ENCODE measurements at regions not wholly inside any gene's neighbourhood (a gene's known extent, or its start where the extent isn't known, plus 50 kb on each side); places are given as distances from the start of the nearest gene placed in this dataset.

DNA sequence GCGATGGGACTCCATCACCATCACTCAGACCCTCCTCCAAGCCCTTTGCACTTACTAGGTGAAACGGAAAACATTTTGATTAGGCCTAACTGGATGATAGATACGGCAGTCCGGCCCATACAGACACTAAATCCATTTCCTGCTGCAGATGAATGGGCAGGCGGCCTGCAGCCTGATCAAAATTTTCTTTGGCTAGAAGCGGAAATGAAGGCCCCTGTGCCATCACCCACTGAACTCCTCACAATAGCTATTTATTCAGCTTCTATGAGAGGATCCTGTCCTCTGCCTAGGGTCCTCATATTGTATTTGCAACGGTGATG lies 200.5 kb downstream of the OMA1 start:
- H3K9me3 ChIP-seq (ENCODE audit: control insufficient read depth in 4 of 4, low read length in 3 of 4) = no peaks in the 10 kb centered on the region
- no peak overlapping the region for H3K9ac ChIP-seq (ENCODE audit: low read depth in 1 of 2, low read length in 2 of 2)
- no peak for DNase-seq (ENCODE audit: low spot score)
- no peaks in the 10 kb centered on the region for H3K27me3 ChIP-seq (ENCODE audit: control insufficient read depth in 4 of 4, insufficient read depth in 4 of 4, low read length in 3 of 4)
- TF ChIP-seq NR2F2 (IDR thresholded peaks at IDR 0.05) (no peak), FOXA1 (IDR thresholded peaks at IDR 0.05) (no peak), FOXA2 (IDR thresholded peaks at IDR 0.05) (no peak), HNF4A (conservative IDR thresholded peaks at IDR 0.05) (no peak), RAD21 (IDR thresholded peaks at IDR 0.05) (no peak)
- TF ChIP-seq, protein P1, sequence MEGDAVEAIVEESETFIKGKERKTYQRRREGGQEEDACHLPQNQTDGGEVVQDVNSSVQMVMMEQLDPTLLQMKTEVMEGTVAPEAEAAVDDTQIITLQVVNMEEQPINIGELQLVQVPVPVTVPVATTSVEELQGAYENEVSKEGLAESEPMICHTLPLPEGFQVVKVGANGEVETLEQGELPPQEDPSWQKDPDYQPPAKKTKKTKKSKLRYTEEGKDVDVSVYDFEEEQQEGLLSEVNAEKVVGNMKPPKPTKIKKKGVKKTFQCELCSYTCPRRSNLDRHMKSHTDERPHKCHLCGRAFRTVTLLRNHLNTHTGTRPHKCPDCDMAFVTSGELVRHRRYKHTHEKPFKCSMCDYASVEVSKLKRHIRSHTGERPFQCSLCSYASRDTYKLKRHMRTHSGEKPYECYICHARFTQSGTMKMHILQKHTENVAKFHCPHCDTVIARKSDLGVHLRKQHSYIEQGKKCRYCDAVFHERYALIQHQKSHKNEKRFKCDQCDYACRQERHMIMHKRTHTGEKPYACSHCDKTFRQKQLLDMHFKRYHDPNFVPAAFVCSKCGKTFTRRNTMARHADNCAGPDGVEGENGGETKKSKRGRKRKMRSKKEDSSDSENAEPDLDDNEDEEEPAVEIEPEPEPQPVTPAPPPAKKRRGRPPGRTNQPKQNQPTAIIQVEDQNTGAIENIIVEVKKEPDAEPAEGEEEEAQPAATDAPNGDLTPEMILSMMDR (IDR thresholded peaks at IDR 0.05; ENCODE audit: low read depth, low read length, missing input control) = no peak
- WGBS = 83% methylated on average over 7 of the region's 7 CpGs
- no peak overlapping the region for H3K4me3 ChIP-seq (ENCODE audit: low read depth in 1 of 3, low read length in 3 of 3)
- H3K27ac ChIP-seq (ENCODE audit: low read depth in 1 of 2, low read length in 2 of 2) = no peak overlapping the region
- peaks cover 0 to 9% (median 0%) of the 10 kb centered on the region in 4 donors for H3K4me1 ChIP-seq (ENCODE audit: control insufficient read depth in 4 of 4, insufficient read depth in 4 of 4, low read length in 3 of 4)
- H3K36me3 ChIP-seq (ENCODE audit: control insufficient read depth in 4 of 4, insufficient read depth in 3 of 4, low read depth in 1 of 4, low read length in 3 of 4) = no peaks in the 10 kb centered on the region

DNA sequence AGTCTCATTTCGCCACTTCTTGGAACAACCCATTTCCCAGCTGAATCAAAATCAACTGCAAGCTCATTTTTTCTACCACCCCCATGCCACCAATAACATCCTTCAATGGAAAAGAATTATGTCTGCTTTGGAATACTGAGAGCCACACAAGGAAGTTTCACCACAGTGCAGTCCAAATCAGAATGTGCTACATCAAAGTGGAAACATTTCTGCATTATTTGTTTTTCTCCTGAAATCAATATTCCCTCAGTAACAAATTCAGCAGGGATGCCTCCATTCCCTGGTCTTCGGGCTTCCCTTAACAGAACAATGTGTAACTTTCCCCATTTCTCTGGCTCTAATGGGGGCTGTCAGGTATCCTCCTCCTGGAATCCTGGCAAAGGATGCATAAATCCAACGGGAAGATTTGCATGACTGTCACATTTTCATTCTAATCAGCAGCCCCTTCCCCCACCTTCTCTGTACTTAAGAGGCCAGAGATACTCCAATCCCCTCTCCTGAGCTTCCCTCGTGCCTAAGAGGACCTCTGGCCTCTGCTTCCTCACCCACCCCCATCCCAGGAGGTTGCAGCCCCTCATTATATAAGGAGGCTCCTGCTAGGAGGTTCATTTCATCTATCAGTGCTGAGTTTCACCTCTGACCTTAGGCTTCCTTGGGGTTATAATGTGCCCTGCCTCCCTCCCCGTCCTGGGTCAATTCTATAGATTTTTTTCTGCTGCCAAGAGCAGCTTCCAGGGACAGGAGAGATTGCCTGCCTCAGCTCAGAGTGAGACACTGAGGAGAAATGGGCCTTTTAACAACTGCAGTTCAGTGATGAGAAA lies 201.1 kb downstream of the OMA1 start:
- no peak overlapping the region for H3K4me3 ChIP-seq (ENCODE audit: low read depth in 1 of 3, low read length in 3 of 3)
- DNase-seq (ENCODE audit: low spot score) = no peak
- H3K9ac ChIP-seq (ENCODE audit: low read depth in 1 of 2, low read length in 2 of 2) = no peak overlapping the region
- TF ChIP-seq HNF4A (conservative IDR thresholded peaks at IDR 0.05) (peak; percentile 15 to 51), RAD21 (IDR thresholded peaks at IDR 0.05) (peak in 1 of 2 donors; percentile 44), SP1 (IDR thresholded peaks at IDR 0.05) (peak; percentile 12), FOXA2 (IDR thresholded peaks at IDR 0.05) (no peak)
- H3K27ac ChIP-seq (ENCODE audit: low read depth in 1 of 2, low read length in 2 of 2) = no peak overlapping the region
- no peaks in the 10 kb centered on the region for H3K9me3 ChIP-seq (ENCODE audit: control insufficient read depth in 4 of 4, low read length in 3 of 4)
- no peaks in the 10 kb centered on the region for H3K36me3 ChIP-seq (ENCODE audit: control insufficient read depth in 4 of 4, insufficient read depth in 3 of 4, low read depth in 1 of 4, low read length in 3 of 4)
- WGBS = 50% methylated on average over 5 of the region's 5 CpGs
- H3K4me1 ChIP-seq (ENCODE audit: control insufficient read depth in 4 of 4, insufficient read depth in 4 of 4, low read length in 3 of 4) = peaks cover 0 to 9% (median 0%) of the 10 kb centered on the region in 4 donors
- no peaks in the 10 kb centered on the region for H3K27me3 ChIP-seq (ENCODE audit: control insufficient read depth in 4 of 4, insufficient read depth in 4 of 4, low read length in 3 of 4)

DNA sequence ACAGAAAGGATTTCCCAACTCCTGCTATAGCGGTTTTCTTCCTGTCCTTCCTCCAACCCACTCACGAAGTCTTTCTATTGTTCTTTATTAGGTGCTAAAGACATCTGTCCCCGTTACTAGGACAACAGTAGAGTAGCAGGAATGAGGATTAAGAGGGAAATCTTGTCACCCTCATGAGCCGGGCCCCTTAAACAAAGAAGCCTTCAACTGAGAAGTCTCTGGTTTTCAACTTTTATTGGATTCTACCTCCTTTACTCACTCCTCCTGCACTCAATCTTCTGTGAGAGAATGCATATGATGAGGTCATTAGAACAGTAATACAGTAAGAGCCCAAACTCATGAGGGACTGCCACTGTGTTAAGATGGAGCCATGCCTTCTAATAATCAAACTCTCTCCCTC lies 206.3 kb downstream of the OMA1 start:
- Histone ChIP-seq H3K9ac (ENCODE audit: low read depth in 1 of 2, low read length in 2 of 2) (no peak overlapping the region), H3K27ac (ENCODE audit: low read depth in 1 of 2, low read length in 2 of 2) (no peak overlapping the region), H3K36me3 (ENCODE audit: control insufficient read depth in 4 of 4, insufficient read depth in 3 of 4, low read depth in 1 of 4, low read length in 3 of 4) (no peaks in the 10 kb centered on the region), H3K9me3 (ENCODE audit: control insufficient read depth in 4 of 4, low read length in 3 of 4) (no peaks in the 10 kb centered on the region), H3K4me3 (ENCODE audit: low read depth in 1 of 3, low read length in 3 of 3) (no peak overlapping the region), H3K4me1 (ENCODE audit: control insufficient read depth in 4 of 4, insufficient read depth in 4 of 4, low read length in 3 of 4) (peaks cover 0 to 4% (median 0%) of the 10 kb centered on the region in 4 donors), H3K27me3 (ENCODE audit: control insufficient read depth in 4 of 4, insufficient read depth in 4 of 4, low read length in 3 of 4) (no peaks in the 10 kb centered on the region)
- WGBS = 89% methylated on average over 4 of the region's 4 CpGs
- no peak for DNase-seq (ENCODE audit: low spot score)
- TF ChIP-seq HNF4A (conservative IDR thresholded peaks at IDR 0.05) (no peak), TAF1 (conservative IDR thresholded peaks at IDR 0.05) (no peak), EGR1 (IDR thresholded peaks at IDR 0.05; ENCODE audit: low read depth in 2 of 2) (no peak), FOXA2 (IDR thresholded peaks at IDR 0.05) (no peak), NR2F2 (IDR thresholded peaks at IDR 0.05) (no peak), HNF4G (IDR thresholded peaks at IDR 0.05) (no peak), SP1 (IDR thresholded peaks at IDR 0.05) (no peak)
- TF ChIP-seq, protein P2, sequence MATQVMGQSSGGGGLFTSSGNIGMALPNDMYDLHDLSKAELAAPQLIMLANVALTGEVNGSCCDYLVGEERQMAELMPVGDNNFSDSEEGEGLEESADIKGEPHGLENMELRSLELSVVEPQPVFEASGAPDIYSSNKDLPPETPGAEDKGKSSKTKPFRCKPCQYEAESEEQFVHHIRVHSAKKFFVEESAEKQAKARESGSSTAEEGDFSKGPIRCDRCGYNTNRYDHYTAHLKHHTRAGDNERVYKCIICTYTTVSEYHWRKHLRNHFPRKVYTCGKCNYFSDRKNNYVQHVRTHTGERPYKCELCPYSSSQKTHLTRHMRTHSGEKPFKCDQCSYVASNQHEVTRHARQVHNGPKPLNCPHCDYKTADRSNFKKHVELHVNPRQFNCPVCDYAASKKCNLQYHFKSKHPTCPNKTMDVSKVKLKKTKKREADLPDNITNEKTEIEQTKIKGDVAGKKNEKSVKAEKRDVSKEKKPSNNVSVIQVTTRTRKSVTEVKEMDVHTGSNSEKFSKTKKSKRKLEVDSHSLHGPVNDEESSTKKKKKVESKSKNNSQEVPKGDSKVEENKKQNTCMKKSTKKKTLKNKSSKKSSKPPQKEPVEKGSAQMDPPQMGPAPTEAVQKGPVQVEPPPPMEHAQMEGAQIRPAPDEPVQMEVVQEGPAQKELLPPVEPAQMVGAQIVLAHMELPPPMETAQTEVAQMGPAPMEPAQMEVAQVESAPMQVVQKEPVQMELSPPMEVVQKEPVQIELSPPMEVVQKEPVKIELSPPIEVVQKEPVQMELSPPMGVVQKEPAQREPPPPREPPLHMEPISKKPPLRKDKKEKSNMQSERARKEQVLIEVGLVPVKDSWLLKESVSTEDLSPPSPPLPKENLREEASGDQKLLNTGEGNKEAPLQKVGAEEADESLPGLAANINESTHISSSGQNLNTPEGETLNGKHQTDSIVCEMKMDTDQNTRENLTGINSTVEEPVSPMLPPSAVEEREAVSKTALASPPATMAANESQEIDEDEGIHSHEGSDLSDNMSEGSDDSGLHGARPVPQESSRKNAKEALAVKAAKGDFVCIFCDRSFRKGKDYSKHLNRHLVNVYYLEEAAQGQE (IDR thresholded peaks at IDR 0.05) = no peak
- TF ChIP-seq, protein P3, sequence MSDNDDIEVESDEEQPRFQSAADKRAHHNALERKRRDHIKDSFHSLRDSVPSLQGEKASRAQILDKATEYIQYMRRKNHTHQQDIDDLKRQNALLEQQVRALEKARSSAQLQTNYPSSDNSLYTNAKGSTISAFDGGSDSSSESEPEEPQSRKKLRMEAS (IDR thresholded peaks at IDR 0.05) = no peak
- TF ChIP-seq, protein P4, sequence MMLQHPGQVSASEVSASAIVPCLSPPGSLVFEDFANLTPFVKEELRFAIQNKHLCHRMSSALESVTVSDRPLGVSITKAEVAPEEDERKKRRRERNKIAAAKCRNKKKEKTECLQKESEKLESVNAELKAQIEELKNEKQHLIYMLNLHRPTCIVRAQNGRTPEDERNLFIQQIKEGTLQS (IDR thresholded peaks at IDR 0.05) = no peak

Measured in liver (tissue), 8 donors.